PFSK-1 (cell line): ENCODE measurements at regions not wholly inside any gene's neighbourhood (a gene's known extent, or its start where the extent isn't known, plus 50 kb on each side); places are given as distances from the start of the nearest gene placed in this dataset.

Experiments used
- FOXP2 ChIP-seq: optimal IDR thresholded peaks from 2 replicates; pipeline ENCODE3; 2011; ENCODE audit warnings: borderline replicate concordance, control low read depth, inconsistent platforms; ENCODE audit not compliant: insufficient read depth; ENCODE audit errors: extremely low read length, extremely low read depth
- POLR2AphosphoS5 ChIP-seq: IDR thresholded peaks from 2 replicates; pipeline ENCODE4 v1.6.1; 2012; ENCODE audit warnings: low read depth, mild to moderate bottlenecking, control low read depth, low read length, moderate library complexity
- REST ChIP-seq, 2 experiments: IDR thresholded peaks; 2 replicates each; pipeline versions ENCODE4 v1.6.1 to v1.8.0; 2011 to 2012; ENCODE audit warnings: low read depth in 2 of 2, low read length in 2 of 2, control low read depth in 1 of 2, inconsistent platforms in 1 of 2, mild to moderate bottlenecking in 1 of 2, moderate library complexity in 1 of 2; ENCODE audit not compliant: insufficient read depth in 1 of 2
- SIN3A ChIP-seq: IDR thresholded peaks from 2 replicates; pipeline ENCODE4 v1.6.1; 2012; ENCODE audit warnings: mild to moderate bottlenecking, low read length, moderate library complexity, borderline replicate concordance; ENCODE audit not compliant: insufficient read depth
- TAF1 ChIP-seq: IDR thresholded peaks from 2 replicates; pipeline ENCODE4 v1.6.1; 2012; ENCODE audit warnings: low read length, control low read depth, borderline replicate concordance; ENCODE audit not compliant: insufficient read depth

GRCh38 chr9:120153258-120153657 is 426.7 kb downstream of the CDK5RAP2 start:
- TF ChIP-seq SIN3A (no peak), POLR2AphosphoS5 (no peak), FOXP2 (no peak), REST (IDR thresholded peaks at IDR 0.05; ENCODE audit: insufficient read depth in 1 of 2, low read depth in 2 of 2, low read length in 2 of 2) (no peak)

GRCh38 chr9:120152295-120152694 is 427.7 kb downstream of the CDK5RAP2 start:
- TF ChIP-seq POLR2AphosphoS5 (no peak), SIN3A (no peak), REST (IDR thresholded peaks at IDR 0.05; ENCODE audit: insufficient read depth in 1 of 2, low read depth in 2 of 2, low read length in 2 of 2) (no peak), FOXP2 (no peak), TAF1 (no peak)

- TF ChIP-seq FOXP2 (no peak), REST (IDR thresholded peaks at IDR 0.05; ENCODE audit: insufficient read depth in 1 of 2, low read depth in 2 of 2, low read length in 2 of 2) (no peak), TAF1 (no peak), SIN3A (no peak), POLR2AphosphoS5 (no peak)
These were observed 428.2 kb downstream of the CDK5RAP2 start for GRCh38 chr9:120151806-120152205.

- no peak for TF ChIP-seq FOXP2
- no peak for TF ChIP-seq TAF1
- no peak for TF ChIP-seq SIN3A
- no peak for TF ChIP-seq REST (IDR thresholded peaks at IDR 0.05; ENCODE audit: insufficient read depth in 1 of 2, low read depth in 2 of 2, low read length in 2 of 2)
- TF ChIP-seq POLR2AphosphoS5, result no peak
These were observed 428.8 kb downstream of the CDK5RAP2 start for GRCh38 chr9:120151149-120151548.

- TF ChIP-seq REST (IDR thresholded peaks at IDR 0.05; ENCODE audit: insufficient read depth in 1 of 2, low read depth in 2 of 2, low read length in 2 of 2) (no peak), SIN3A (no peak), TAF1 (no peak), FOXP2 (no peak), POLR2AphosphoS5 (no peak)
These were observed 441.0 kb downstream of the CDK5RAP2 start for GRCh38 chr9:120138955-120139354.
